HPDE6-E6E7 (cell line): ENCODE measurements at regions not wholly inside any gene's neighbourhood (a gene's known extent, or its start where the extent isn't known, plus 50 kb on each side); places are given as distances from the start of the nearest gene placed in this dataset.
"Not testable (repeated sequence)": the region's sequence is repeated elsewhere in the genome, so short reads cannot be mapped to it uniquely, and the experiment has no call there.

ENCODE experiments used
- DNase-seq: peaks from one replicate; pipeline ENCODE4 v3.0.0; 2011; ENCODE audit warnings: missing footprints; ENCODE audit errors: extremely low spot score

GRCh38 chr4:44978020-44978419 is 251.7 kb upstream of the GNPDA2 start:
- no peak for DNase-seq

- DNase-seq, result no peak
These were observed 239.2 kb upstream of the GNPDA2 start for GRCh38 chr4:44965435-44966095.

GRCh38 chr4:44964086-44964485 is 237.7 kb upstream of the GNPDA2 start:
- not testable (repeated sequence) for DNase-seq

- DNase-seq, result no peak
These were observed 234.8 kb upstream of the GNPDA2 start for GRCh38 chr4:44961001-44961755.

- DNase-seq, result no peak
These were observed 205.4 kb upstream of the GNPDA2 start for GRCh38 chr4:44931720-44932119.

- DNase-seq, result no peak
These were observed 202.4 kb upstream of the GNPDA2 start for GRCh38 chr4:44928785-44929184.

GRCh38 chr4:44927399-44928380 is 201.3 kb upstream of the GNPDA2 start:
- DNase-seq, result peak; percentile 17

GRCh38 chr4:44916411-44916810 is 190.1 kb upstream of the GNPDA2 start:
- DNase-seq, result peak; percentile 12

- DNase-seq, result no peak
These were observed 188.4 kb upstream of the GNPDA2 start for GRCh38 chr4:44914748-44915147.

- DNase-seq, result no peak
These were observed 187.9 kb upstream of the GNPDA2 start for GRCh38 chr4:44914223-44914622.

- no peak for DNase-seq
These were observed 186.6 kb upstream of the GNPDA2 start for GRCh38 chr4:44912980-44913379.

GRCh38 chr4:44908565-44908964 is 182.2 kb upstream of the GNPDA2 start:
- no peak for DNase-seq

GRCh38 chr4:44872246-44872645 is 145.9 kb upstream of the GNPDA2 start:
- no peak for DNase-seq

- no peak for DNase-seq
These were observed 144.8 kb upstream of the GNPDA2 start for GRCh38 chr4:44871133-44871532.

- no peak for DNase-seq
These were observed 143.6 kb upstream of the GNPDA2 start for GRCh38 chr4:44869985-44870384.

GRCh38 chr4:44869222-44869882 is 143.0 kb upstream of the GNPDA2 start:
- no peak for DNase-seq

- DNase-seq, result peak; percentile 10
These were observed 135.4 kb upstream of the GNPDA2 start for GRCh38 chr4:44861756-44862155.

GRCh38 chr4:44859477-44859876 is 133.1 kb upstream of the GNPDA2 start:
- DNase-seq, result no peak

GRCh38 chr4:44848466-44848865 is 122.1 kb upstream of the GNPDA2 start:
- no peak for DNase-seq

GRCh38 chr4:44845993-44846392 is 119.6 kb upstream of the GNPDA2 start:
- no peak for DNase-seq

- DNase-seq, result no peak
These were observed 119.0 kb upstream of the GNPDA2 start for GRCh38 chr4:44845309-44845708.

- no peak for DNase-seq
These were observed 116.2 kb upstream of the GNPDA2 start for GRCh38 chr4:44842531-44842930.
